NCI-H345 (cell line): ENCODE measurements at regions not wholly inside any gene's neighbourhood (a gene's known extent, or its start where the extent isn't known, plus 50 kb on each side); places are given as distances from the start of the nearest gene placed in this dataset.

ENCODE experiments used
- DNase-seq: peaks from one replicate; lab custom pipeline; 2025; lab: John Stamatoyannopoulos, UW

- DNase-seq: no peak
These were observed 79.3 kb upstream of the LIMCH1 start for GRCh38 chr4:41458689-41459088.

- no peak for DNase-seq
These were observed 77.3 kb upstream of the LIMCH1 start for GRCh38 chr4:41460641-41461040.

GRCh38 chr4:41461780-41462307, 76.1 kb upstream of the LIMCH1 start:
- DNase-seq: no peak

GRCh38 chr4:41465146-41465761, 72.7 kb upstream of the LIMCH1 start:
- no peak for DNase-seq

- DNase-seq: no peak
These were observed 71.7 kb upstream of the LIMCH1 start for GRCh38 chr4:41466249-41466648.

- no peak for DNase-seq
These were observed 69.8 kb upstream of the LIMCH1 start for GRCh38 chr4:41468122-41468521.

GRCh38 chr4:41471126-41472071, 66.6 kb upstream of the LIMCH1 start:
- DNase-seq: no peak

- DNase-seq: no peak
These were observed 65.9 kb upstream of the LIMCH1 start for GRCh38 chr4:41472081-41472480.

- DNase-seq: no peak
These were observed 64.8 kb upstream of the LIMCH1 start for GRCh38 chr4:41473176-41473575.

GRCh38 chr4:41475402-41475801, 62.6 kb upstream of the LIMCH1 start:
- no peak for DNase-seq

- DNase-seq: no peak
These were observed 61.6 kb upstream of the LIMCH1 start for GRCh38 chr4:41476310-41476885.

GRCh38 chr4:41477181-41477905, 60.6 kb upstream of the LIMCH1 start:
- no peak for DNase-seq

- DNase-seq: no peak
These were observed 59.4 kb upstream of the LIMCH1 start for GRCh38 chr4:41478518-41478917.

- DNase-seq: no peak
These were observed 57.1 kb upstream of the LIMCH1 start for GRCh38 chr4:41480896-41481311.

GRCh38 chr4:41483771-41484170, 54.2 kb upstream of the LIMCH1 start:
- DNase-seq: no peak

GRCh38 chr4:41485041-41485440, 52.9 kb upstream of the LIMCH1 start:
- no peak for DNase-seq

- no peak for DNase-seq
These were observed 50.0 kb upstream of the LIMCH1 start for GRCh38 chr4:41487868-41488440.
